K562 (cell line): ENCODE measurements at regions not wholly inside any gene's neighbourhood (a gene's known extent, or its start where the extent isn't known, plus 50 kb on each side); places are given as distances from the start of the nearest gene placed in this dataset.

ENCODE experiments used
- ATAC-seq: fragments of 200-7000 bp; cut with Tn5 transposase; 3 replicates; pipeline ENCODE4 v1.9.1; 2020; ENCODE audit warnings: moderate library complexity
- BruUV-seq: library from RNA; stranded (reverse); fragments of 400-500 nt; replicated peaks from 2 replicates; lab custom pipeline; 2021; lab: Mats Ljungman, UMichigan
- CTCF ChIA-PET: fragments of 300-600 bp; formaldehyde crosslinking; extraction: SDS; loops from one replicate; lab custom pipeline; 2021; ENCODE audit warnings: low intra/inter-chr PET ratio; lab: Yijun Ruan, JAX
- POLR2A ChIA-PET: fragments of 300-600, 350-650 bp; sonication (Branson Sonifier 250); formaldehyde crosslinking; extraction: SDS; loops from one replicate; lab custom pipeline; 2021; ENCODE audit warnings: antibody characterized with exemption, inconsistent platforms; lab: Yijun Ruan, JAX
- DNase-seq, 4 experiments: peaks; one replicate each; pipeline versions ENCODE4 v3.0.0 to v3.0.0-alpha.2; 2011 to 2018; ENCODE audit warnings: low spot score in 3 of 4, mixed read lengths in 3 of 4; ENCODE audit errors: extremely low read depth in 1 of 4
- FAIRE-seq: peaks from 2 replicates; lab custom pipeline; 2011; peaks lifted over from hg19 to GRCh38; lab: Jason Lieb, UNC
- H2AFZ ChIP-seq: 2 replicates; pipeline ENCODE4 v1.6.0; 2011; ENCODE audit warnings: low read depth, low read length, control low read depth, inconsistent platforms
- H3K27ac ChIP-seq: fragments of 200-600 bp; 3 replicates; pipeline ENCODE4 v1.8.0; 2011; ENCODE audit warnings: low read depth, mild to moderate bottlenecking, control low read depth, inconsistent platforms, low read length, moderate library complexity, mixed read lengths; ENCODE audit errors: extremely low read depth
- H3K27me3 ChIP-seq, 2 experiments: fragments of 300-600 bp in 1 of 2; 2 replicates in 1 of 2; 3 replicates in 1 of 2; pipeline versions ENCODE4 v1.6.0 to v1.8.0; 2011; ENCODE audit warnings: inconsistent platforms in 2 of 2, low read length in 2 of 2, mild to moderate bottlenecking in 1 of 2, mixed read lengths in 1 of 2, moderate library complexity in 1 of 2; ENCODE audit not compliant: control insufficient read depth in 2 of 2, insufficient read depth in 2 of 2
- H3K36me3 ChIP-seq: fragments of 300-600 bp; 3 replicates; pipeline ENCODE4 v1.8.0; 2011; ENCODE audit warnings: mild to moderate bottlenecking, low read length, inconsistent platforms; ENCODE audit not compliant: control insufficient read depth, insufficient read depth
- H3K4me1 ChIP-seq, 2 experiments: fragments of 200-600 bp in 1 of 2; replicated peaks in 1 of 2; 2 replicates in 1 of 2; 3 replicates in 1 of 2; pipeline versions ENCODE4 v1.5.1 to v1.8.0; 2011; ENCODE audit warnings: inconsistent platforms in 2 of 2, low read length in 2 of 2, mild to moderate bottlenecking in 1 of 2, mixed read lengths in 1 of 2, moderate library complexity in 1 of 2; ENCODE audit not compliant: control insufficient read depth in 2 of 2, insufficient read depth in 2 of 2
- H3K4me2 ChIP-seq: 2 replicates; pipeline ENCODE4 v1.6.1; 2011; ENCODE audit warnings: low read length, control low read depth, inconsistent platforms, mixed read lengths; ENCODE audit not compliant: insufficient read depth
- H3K4me3 ChIP-seq: fragments of 200-600 bp; sonication (generic), shearing (Covaris generic); 2 replicates; pipeline ENCODE4 v1.5.1; 2016; ENCODE audit warnings: control low read depth, inconsistent platforms
- H3K79me2 ChIP-seq: fragments of 200-600 bp; 3 replicates; pipeline ENCODE4 v1.8.0; 2011; ENCODE audit warnings: low read length, inconsistent platforms; ENCODE audit not compliant: control insufficient read depth, insufficient read depth
- H3K9ac ChIP-seq, 2 experiments: 2 replicates each; pipeline versions ENCODE4 v1.6.0 to v1.6.1; 2011; ENCODE audit warnings: low read depth in 2 of 2, low read length in 2 of 2, control low read depth in 1 of 2, inconsistent platforms in 1 of 2, mild to moderate bottlenecking in 1 of 2, mixed read lengths in 1 of 2; ENCODE audit not compliant: insufficient read depth in 1 of 2
- H3K9me1 ChIP-seq: one replicate; pipeline ENCODE4 v1.6.0; 2011; ENCODE audit warnings: inconsistent platforms, mild to moderate bottlenecking, low read length, moderate library complexity; ENCODE audit not compliant: control insufficient read depth, insufficient read depth
- H3K9me3 ChIP-seq: replicated peaks from 2 replicates; pipeline ENCODE4 v1.5.1; 2011; ENCODE audit warnings: low read depth, low read length, inconsistent platforms; ENCODE audit not compliant: control insufficient read depth, insufficient read depth
- H4K20me1 ChIP-seq: replicated peaks from 2 replicates; pipeline ENCODE4 v1.6.1; 2011; ENCODE audit warnings: low read length, inconsistent platforms, mixed read lengths; ENCODE audit not compliant: control insufficient read depth, insufficient read depth
- ARHGAP35 ChIP-seq: fragments of 450-650 bp; IDR thresholded peaks from 2 replicates; pipeline ENCODE4 v1.6.1; 2018; ENCODE audit not compliant: partially characterized antibody
- MYC ChIP-seq, 2 experiments: fragments of 250-450 bp in 1 of 2; sonication (Bioruptor Pico) in 1 of 2; IDR thresholded peaks; 2 replicates each; pipeline versions ENCODE4 v1.5.1 to v1.6.1; 2012 to 2021; ENCODE audit warnings: low read depth in 2 of 2, borderline replicate concordance in 1 of 2, improper control_type of control experiment in 1 of 2, low read length in 1 of 2, mild to moderate bottlenecking in 1 of 2, moderate library complexity in 1 of 2
- POLR2AphosphoS5 ChIP-seq: IDR thresholded peaks from 2 replicates; pipeline ENCODE4 v1.6.1; 2011; ENCODE audit warnings: mild to moderate bottlenecking, low read depth, low read length, moderate library complexity; ENCODE audit not compliant: control insufficient read depth, insufficient read depth
- SMARCE1 ChIP-seq: fragments of 450-650 bp; IDR thresholded peaks from 2 replicates; pipeline ENCODE4 v1.7.1; 2016; ENCODE audit warnings: mild to moderate bottlenecking
- SRSF3 ChIP-seq: fragments of 200-400 bp; formaldehyde crosslinking; IDR thresholded peaks from 2 replicates; pipeline ENCODE4 v1.6.1; 2016; ENCODE audit warnings: mild to moderate bottlenecking, low read length, moderate library complexity; ENCODE audit not compliant: insufficient read depth
- ZFP36 ChIP-seq: fragments of 150-350 bp; IDR thresholded peaks from 2 replicates; pipeline ENCODE4 v1.6.1; 2018; ENCODE audit warnings: low read length, low read depth; ENCODE audit not compliant: partially characterized antibody
- WGBS: fragments of 100-300 bp; shearing (Covaris generic); methylation state at CpG from one replicate; pipeline ENCODE4 v1.1.6; 2016; ENCODE audit warnings: low coverage, mixed read lengths; ENCODE audit not compliant: insufficient coverage; ENCODE audit errors: missing lambda C conversion rate; 5-methylcytosine and 5-hydroxymethylcytosine counted together
- in situ Hi-C: fragments of 300-500 bp; cut with MboI; formaldehyde crosslinking; loops from 4 replicates; pipeline ENCODE4 v1.15.0; 2018; ENCODE audit warnings: inconsistent platforms, mixed read lengths
- intact Hi-C: fragments of 100-400 bp; cut with micrococcal nuclease; formaldehyde crosslinking; loops from 2 replicates; pipeline ENCODE4 v1.14.2; 2022
- TF ChIP-seq, protein P1 (sequence below): sonication (generic); formaldehyde crosslinking; IDR thresholded peaks from 2 replicates; pipeline ENCODE4 v1.8.1; 2022; ENCODE audit warnings: missing genetic modification reagents

GRCh38 chr9:78386773-78387172 lies 89.8 kb downstream of the PSAT1 start (continued):
- no peak for TF ChIP-seq MYC (IDR thresholded peaks at IDR 0.05; ENCODE audit: low read depth, low read length)
- no peak for TF ChIP-seq MYC (CRISPR knock-in tag; IDR thresholded peaks at IDR 0.05; ENCODE audit: borderline replicate concordance, low read depth)

GRCh38 chr9:78393340-78393739 lies 96.4 kb downstream of the PSAT1 start:
- no peak for ATAC-seq
- Histone ChIP-seq H3K4me3 (no peak overlapping the region), H2AFZ (no peak overlapping the region), H3K36me3 (no peaks in the 10 kb centered on the region), H3K9ac (no peak overlapping the region), H3K9me3 (no peaks in the 10 kb centered on the region), H4K20me1 (no peaks in the 10 kb centered on the region), H3K27ac (no peak overlapping the region), H3K9me1 (no peaks in the 10 kb centered on the region)
- CTCF ChIA-PET = no interaction called here
- POLR2A ChIA-PET = no interaction called here
- 4% methylated on average over 2 of the region's 2 CpGs for WGBS
- intact Hi-C loops = no loop called here
- no peak for TF ChIP-seq SMARCE1
- TF ChIP-seq, all 486 proteins: peak for 0
- Histone ChIP-seq H3K4me1 (no peaks in the 10 kb centered on the region), H3K27me3 (no peaks in the 10 kb centered on the region), H3K4me2 (no peak overlapping the region), H3K79me2 (no peaks in the 10 kb centered on the region)
- DNase-seq (no peak), FAIRE-seq (no peak)
- no TSS peak for BruUV-seq
- in situ Hi-C loops = no loop called here

DNA sequence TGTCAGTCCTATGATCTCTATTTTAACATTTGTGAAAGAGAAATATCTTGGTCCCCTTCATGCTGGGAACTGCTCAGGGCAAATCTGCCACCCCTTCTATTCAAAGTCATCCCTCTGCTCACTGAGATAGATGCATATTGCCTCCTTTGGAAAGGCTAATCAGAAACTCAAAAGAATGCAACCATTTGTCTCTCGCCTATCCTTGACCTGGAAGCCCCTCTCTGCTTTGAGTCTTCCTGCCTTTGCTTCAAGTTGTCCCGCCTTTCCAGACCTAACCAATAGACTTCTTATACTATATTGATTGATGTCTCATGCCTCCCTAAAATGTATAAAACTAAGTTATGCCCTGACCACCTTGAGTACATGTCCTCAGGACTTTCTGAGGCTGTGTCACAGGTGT lies 97.0 kb downstream of the PSAT1 start:
- Histone ChIP-seq H3K9ac (no peak overlapping the region), H4K20me1 (no peaks in the 10 kb centered on the region), H3K4me2 (no peak overlapping the region), H2AFZ (no peak overlapping the region), H3K27ac (no peak overlapping the region), H3K27me3 (no peaks in the 10 kb centered on the region), H3K4me1 (no peaks in the 10 kb centered on the region), H3K36me3 (no peaks in the 10 kb centered on the region), H3K79me2 (no peaks in the 10 kb centered on the region), H3K4me3 (no peak overlapping the region), H3K9me1 (no peaks in the 10 kb centered on the region), H3K9me3 (no peaks in the 10 kb centered on the region)
- TF ChIP-seq ZFP36 = no peak
- no peak for TF ChIP-seq POLR2AphosphoS5
- no peak for TF ChIP-seq ARHGAP35
- TF ChIP-seq, protein P1, sequence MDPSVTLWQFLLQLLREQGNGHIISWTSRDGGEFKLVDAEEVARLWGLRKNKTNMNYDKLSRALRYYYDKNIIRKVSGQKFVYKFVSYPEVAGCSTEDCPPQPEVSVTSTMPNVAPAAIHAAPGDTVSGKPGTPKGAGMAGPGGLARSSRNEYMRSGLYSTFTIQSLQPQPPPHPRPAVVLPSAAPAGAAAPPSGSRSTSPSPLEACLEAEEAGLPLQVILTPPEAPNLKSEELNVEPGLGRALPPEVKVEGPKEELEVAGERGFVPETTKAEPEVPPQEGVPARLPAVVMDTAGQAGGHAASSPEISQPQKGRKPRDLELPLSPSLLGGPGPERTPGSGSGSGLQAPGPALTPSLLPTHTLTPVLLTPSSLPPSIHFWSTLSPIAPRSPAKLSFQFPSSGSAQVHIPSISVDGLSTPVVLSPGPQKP (CRISPR knock-in tag) = no peak
- no peak for TF ChIP-seq SRSF3
- intact Hi-C loops (no loop called here), in situ Hi-C loops (no loop called here)
- FAIRE-seq (no peak), ATAC-seq (no peak), DNase-seq (no peak)
- POLR2A ChIA-PET = no interaction called here
- CTCF ChIA-PET = no interaction called here
- WGBS = no CpG with 5 or more reads among the region's 2 CpGs
- no TSS peak for BruUV-seq
